ENCODE measurements at regions not wholly inside any gene's neighbourhood (a gene's known extent, or its start where the extent isn't known, plus 50 kb on each side); places are given as distances from the start of the nearest gene placed in this dataset.
"Not testable (repeated sequence)": the region's sequence is repeated elsewhere in the genome, so short reads cannot be mapped to it uniquely, and the experiment has no call there.

GRCh38 chr3:161630794-161631193 lies 134.2 kb downstream of the OTOL1 start:
- DNase-seq (ENCODE audit: low read depth): no peak
- CTCF ChIA-PET: no interaction called here
- no peaks in the 10 kb centered on the region for H3K36me3 ChIP-seq (ENCODE audit: control insufficient read depth, insufficient read depth, low read length)
- no peaks in the 10 kb centered on the region for H3K27me3 ChIP-seq (ENCODE audit: control insufficient read depth, insufficient read depth, low read length)
- POLR2A ChIA-PET: no interaction called here
- no peak for TF ChIP-seq CTCF (IDR thresholded peaks at IDR 0.05; ENCODE audit: insufficient read depth, low read depth, low read length)
- no peak overlapping the region for H3K4me3 ChIP-seq (ENCODE audit: low read depth, low read length)

DNA sequence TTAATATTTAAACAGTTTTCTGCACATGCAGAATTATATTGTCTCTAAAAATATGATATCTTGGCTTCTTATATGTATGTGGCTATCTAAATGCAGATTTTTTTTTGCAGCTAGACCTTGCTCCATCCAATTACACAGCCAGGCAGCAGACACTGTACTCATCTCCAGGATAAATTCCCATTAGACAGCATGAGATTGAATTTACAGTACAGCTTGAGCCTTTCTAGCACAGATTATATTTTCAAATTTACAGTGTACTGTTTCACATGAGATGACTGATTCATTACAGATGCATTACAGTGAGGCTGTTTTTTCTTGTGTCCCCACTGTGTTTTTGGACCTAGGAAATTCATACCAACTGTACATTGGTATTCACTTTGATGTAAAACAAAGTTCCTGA lies 134.9 kb downstream of the OTOL1 start:
- DNase-seq (ENCODE audit: low read depth): no peak
- Histone ChIP-seq H3K36me3 (ENCODE audit: control insufficient read depth, insufficient read depth, low read length) (no peaks in the 10 kb centered on the region), H3K27me3 (ENCODE audit: control insufficient read depth, insufficient read depth, low read length) (no peaks in the 10 kb centered on the region), H3K4me3 (ENCODE audit: low read depth, low read length) (no peak overlapping the region)
- POLR2A ChIA-PET: no interaction called here
- CTCF ChIA-PET: no interaction called here
- TF ChIP-seq CTCF (IDR thresholded peaks at IDR 0.05; ENCODE audit: insufficient read depth, low read depth, low read length): no peak

DNA sequence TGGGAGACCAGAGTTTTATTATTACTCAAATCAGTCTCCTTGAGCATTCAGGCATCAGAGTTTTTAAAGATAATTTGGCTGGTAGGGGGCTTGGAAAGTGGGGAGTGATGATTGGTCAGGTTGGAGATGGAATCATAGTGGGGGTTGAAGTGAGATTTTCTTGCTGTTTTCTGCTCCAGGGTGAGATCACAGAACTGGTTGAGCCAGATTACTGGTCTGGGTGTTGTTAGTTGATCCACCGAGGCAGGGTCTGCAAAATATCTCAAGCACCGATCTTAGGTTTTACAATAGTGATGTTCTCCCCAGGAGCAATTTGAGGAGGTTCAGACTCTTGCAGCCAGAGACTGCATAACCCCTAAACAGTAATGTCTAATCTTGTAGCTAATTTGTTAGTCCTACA lies 141.0 kb downstream of the OTOL1 start:
- CTCF ChIA-PET: no interaction called here
- DNase-seq (ENCODE audit: low read depth): no peak
- Histone ChIP-seq H3K36me3 (ENCODE audit: control insufficient read depth, insufficient read depth, low read length) (no peaks in the 10 kb centered on the region), H3K27me3 (ENCODE audit: control insufficient read depth, insufficient read depth, low read length) (no peaks in the 10 kb centered on the region), H3K4me3 (ENCODE audit: low read depth, low read length) (no peak overlapping the region)
- POLR2A ChIA-PET: no interaction called here
- TF ChIP-seq CTCF (IDR thresholded peaks at IDR 0.05; ENCODE audit: insufficient read depth, low read depth, low read length): no peak

DNA sequence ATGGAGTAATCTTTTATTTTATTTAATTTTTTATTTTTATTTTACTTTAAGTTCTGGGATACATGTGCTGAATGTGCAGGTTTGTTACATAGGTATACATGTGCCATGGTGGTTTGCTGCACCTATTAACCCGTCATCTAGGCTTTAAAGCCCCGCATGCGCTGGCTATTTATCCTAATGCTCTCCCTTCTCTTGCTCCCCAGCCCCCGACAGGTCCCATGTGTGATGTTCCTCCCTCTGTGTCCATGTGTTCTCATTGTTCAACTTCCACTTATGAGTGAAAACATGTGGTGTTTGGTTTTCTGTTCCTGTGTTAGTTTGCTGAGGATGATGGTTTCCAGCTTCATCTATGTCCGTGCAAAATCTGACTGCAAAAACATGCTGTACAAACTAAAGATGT lies 142.5 kb downstream of the OTOL1 start:
- H3K27me3 ChIP-seq (ENCODE audit: control insufficient read depth, insufficient read depth, low read length); H3K36me3 ChIP-seq (ENCODE audit: control insufficient read depth, insufficient read depth, low read length); POLR2A ChIA-PET; CTCF ChIA-PET; DNase-seq (ENCODE audit: low read depth); H3K4me3 ChIP-seq (ENCODE audit: low read depth, low read length): not testable (repeated sequence)

- no peak for DNase-seq (ENCODE audit: low read depth)
- TF ChIP-seq CTCF (IDR thresholded peaks at IDR 0.05; ENCODE audit: insufficient read depth, low read depth, low read length): no peak
- Histone ChIP-seq H3K36me3 (ENCODE audit: control insufficient read depth, insufficient read depth, low read length) (no peaks in the 10 kb centered on the region), H3K4me3 (ENCODE audit: low read depth, low read length) (no peak overlapping the region), H3K27me3 (ENCODE audit: control insufficient read depth, insufficient read depth, low read length) (no peaks in the 10 kb centered on the region)
- POLR2A ChIA-PET: no interaction called here
- CTCF ChIA-PET: no interaction called here
Observed at GRCh38 chr3:161640181-161640580, 143.6 kb downstream of the OTOL1 start.

- TF ChIP-seq CTCF (IDR thresholded peaks at IDR 0.05; ENCODE audit: insufficient read depth, low read depth, low read length): no peak
- Histone ChIP-seq H3K36me3 (ENCODE audit: control insufficient read depth, insufficient read depth, low read length) (no peaks in the 10 kb centered on the region), H3K27me3 (ENCODE audit: control insufficient read depth, insufficient read depth, low read length) (no peaks in the 10 kb centered on the region), H3K4me3 (ENCODE audit: low read depth, low read length) (no peak overlapping the region)
- DNase-seq (ENCODE audit: low read depth): no peak
- POLR2A ChIA-PET: no interaction called here
- CTCF ChIA-PET: no interaction called here
Observed at GRCh38 chr3:161641287-161641686, 144.7 kb downstream of the OTOL1 start.
